HG03342 (cell line): ENCODE measurements at regions not wholly inside any gene's neighbourhood (a gene's known extent, or its start where the extent isn't known, plus 50 kb on each side); places are given as distances from the start of the nearest gene placed in this dataset.
"Not testable (repeated sequence)": the region's sequence is repeated elsewhere in the genome, so short reads cannot be mapped to it uniquely, and the experiment has no call there.

ENCODE experiments used
- ATAC-seq: cut with Tn5 transposase; IDR thresholded peaks from one replicate; pipeline ENCODE4 v1.9.1; 2021; ENCODE audit warnings: mild to moderate bottlenecking, moderate library complexity; ENCODE audit not compliant: unreplicated experiment

DNA sequence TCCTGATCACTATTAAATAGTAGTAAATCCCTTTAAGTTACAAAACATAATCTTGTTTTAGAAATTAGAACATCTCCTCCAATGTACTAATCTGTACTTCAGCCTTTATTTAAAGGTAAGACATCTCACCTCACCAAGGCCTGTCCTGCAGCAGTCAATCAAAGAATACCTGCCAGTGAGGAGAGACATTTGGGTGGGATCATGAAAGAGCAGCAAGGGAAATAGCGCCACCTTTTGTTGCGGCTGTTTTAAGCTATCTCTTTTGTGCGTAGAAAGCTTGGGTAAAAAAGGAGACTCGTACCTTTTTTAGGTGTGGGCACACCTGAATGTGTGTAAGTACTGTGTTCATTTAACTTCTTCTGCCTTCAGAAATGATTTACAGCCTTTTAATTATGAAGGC, 117.8 kb upstream of the TMTC1 start:
- no peak for ATAC-seq

GRCh38 chr12:29899212-29899931, 115.6 kb upstream of the TMTC1 start:
- ATAC-seq = no peak

DNA sequence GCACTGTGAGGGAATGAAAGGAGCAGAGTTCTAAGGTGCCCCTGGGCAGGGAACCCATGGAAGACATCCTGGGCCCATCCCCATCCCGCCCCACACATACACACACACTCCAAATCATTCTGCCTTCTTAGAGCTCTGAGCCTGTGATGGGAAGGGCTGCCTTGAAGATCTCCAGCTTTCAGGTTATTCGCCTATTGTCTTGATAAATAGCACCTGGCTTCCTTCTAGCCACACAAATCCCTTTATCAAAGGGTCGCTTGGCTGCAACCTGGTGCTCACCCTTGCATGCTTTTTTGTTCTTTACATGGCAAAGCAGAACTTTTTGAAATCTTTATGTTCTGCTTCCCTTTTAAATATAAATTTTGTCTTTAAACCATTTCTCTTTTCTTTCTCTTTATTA, 112.2 kb upstream of the TMTC1 start:
- ATAC-seq = no peak

GRCh38 chr12:29893002-29893401, 109.3 kb upstream of the TMTC1 start:
- no peak for ATAC-seq

DNA sequence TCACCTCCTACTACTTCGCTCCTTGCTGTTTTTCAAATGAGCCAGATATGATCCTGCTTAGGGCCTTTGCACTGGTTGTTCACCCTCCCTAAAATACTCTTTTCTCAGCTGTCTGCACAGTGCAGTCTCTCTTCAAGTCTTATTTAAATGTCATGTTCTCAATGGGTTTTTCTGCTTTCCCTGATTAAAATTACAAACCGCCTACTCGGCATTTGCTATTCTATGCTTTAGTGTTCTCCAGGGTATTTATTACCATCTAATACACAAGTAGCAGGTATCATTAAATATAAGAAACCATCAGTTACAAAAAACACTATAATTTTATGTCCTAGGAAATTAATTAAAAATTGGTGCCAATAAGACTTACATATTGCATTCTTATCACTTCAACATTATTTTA, 108.0 kb upstream of the TMTC1 start:
- ATAC-seq = no peak

GRCh38 chr12:29889737-29890136, 106.0 kb upstream of the TMTC1 start:
- ATAC-seq = no peak

GRCh38 chr12:29888777-29889176, 105.0 kb upstream of the TMTC1 start:
- ATAC-seq = no peak

DNA sequence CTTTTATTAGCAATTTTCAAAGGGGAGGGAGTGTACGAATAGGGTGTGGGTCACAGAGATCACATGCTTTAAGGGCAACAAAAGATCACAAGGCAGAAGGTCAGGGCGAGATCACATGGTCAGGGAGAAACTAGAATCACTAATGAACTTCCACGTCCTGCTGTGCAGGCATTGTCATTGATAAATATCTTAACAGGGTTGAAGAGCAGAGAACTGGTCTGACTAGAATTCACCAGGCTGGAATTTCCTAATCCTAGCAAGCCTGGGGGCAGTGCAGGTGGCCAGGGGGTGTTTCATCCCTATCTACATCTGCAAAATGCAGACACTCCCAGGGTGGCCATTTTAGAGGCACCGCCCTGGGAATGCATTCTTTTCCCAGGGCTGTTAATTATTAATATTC, 101.2 kb upstream of the TMTC1 start:
- not testable (repeated sequence) for ATAC-seq

- ATAC-seq = no peak
These were observed 100.3 kb upstream of the TMTC1 start for GRCh38 chr12:29883941-29884554.

- no peak for ATAC-seq
These were observed 99.8 kb upstream of the TMTC1 start for GRCh38 chr12:29883525-29883924.

GRCh38 chr12:29882846-29883245, 99.1 kb upstream of the TMTC1 start:
- no peak for ATAC-seq

DNA sequence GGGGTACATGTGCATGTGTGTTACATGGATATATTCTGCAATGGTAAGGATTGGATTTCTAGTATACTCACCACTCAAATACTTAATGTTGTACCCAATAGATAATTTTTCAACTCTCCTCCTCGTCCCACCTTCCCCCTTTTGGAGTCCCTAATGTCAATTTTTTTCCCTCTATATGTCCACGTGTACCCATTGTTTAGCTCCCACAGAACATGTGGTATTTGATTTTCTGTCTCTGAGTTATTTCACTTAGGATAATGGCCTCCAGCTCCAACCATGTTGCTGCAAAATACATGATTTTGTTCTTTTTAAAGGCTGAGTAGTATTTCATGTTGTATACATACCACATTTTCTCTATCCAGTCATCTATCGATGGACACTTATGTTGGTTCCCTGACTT, 97.2 kb upstream of the TMTC1 start:
- ATAC-seq = no peak

- ATAC-seq = no peak
These were observed 96.0 kb upstream of the TMTC1 start for GRCh38 chr12:29879606-29880308.

GRCh38 chr12:29869946-29870345, 86.2 kb upstream of the TMTC1 start:
- no peak for ATAC-seq

DNA sequence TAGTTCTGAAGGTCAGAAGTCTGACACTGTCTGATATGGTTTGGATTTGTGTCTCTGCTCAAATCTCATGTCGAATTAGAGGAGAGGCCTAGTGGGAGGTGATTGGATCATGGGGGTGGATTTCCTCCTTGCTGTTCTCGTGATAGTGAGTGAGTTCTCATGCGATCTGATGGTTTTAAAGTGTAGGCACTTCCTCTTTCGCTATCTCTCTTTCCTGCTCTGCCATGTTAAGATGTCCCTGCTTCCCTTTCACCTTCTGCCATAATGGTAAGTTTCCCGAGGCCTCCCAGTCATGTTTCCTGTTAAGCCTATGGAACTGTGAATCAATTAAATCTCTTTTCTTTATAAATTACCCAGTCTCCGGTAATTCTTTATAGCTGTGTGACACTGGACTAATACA, 84.1 kb upstream of the TMTC1 start:
- ATAC-seq = no peak

- no peak for ATAC-seq
These were observed 79.9 kb upstream of the TMTC1 start for GRCh38 chr12:29863665-29864064.

GRCh38 chr12:29858270-29858786, 74.6 kb upstream of the TMTC1 start:
- ATAC-seq = no peak

DNA sequence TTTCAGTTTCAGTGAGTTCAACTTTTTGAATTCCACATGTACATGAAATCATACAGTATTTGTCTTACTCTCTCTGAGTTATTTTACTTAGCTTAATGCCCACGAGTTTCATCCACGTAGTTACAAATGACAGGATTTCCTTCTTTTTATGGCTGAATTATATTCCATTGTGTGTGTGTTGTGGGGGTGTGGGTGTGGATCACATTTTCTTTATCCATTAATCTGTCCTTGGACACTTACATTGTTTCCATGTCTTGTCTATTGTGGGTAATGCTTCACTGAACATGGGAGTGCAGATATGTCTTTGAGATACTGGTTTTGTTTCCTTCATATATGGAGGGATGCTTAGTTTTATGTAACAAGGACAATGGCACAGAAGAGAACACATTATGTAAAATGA, 63.5 kb upstream of the TMTC1 start:
- ATAC-seq = no peak

DNA sequence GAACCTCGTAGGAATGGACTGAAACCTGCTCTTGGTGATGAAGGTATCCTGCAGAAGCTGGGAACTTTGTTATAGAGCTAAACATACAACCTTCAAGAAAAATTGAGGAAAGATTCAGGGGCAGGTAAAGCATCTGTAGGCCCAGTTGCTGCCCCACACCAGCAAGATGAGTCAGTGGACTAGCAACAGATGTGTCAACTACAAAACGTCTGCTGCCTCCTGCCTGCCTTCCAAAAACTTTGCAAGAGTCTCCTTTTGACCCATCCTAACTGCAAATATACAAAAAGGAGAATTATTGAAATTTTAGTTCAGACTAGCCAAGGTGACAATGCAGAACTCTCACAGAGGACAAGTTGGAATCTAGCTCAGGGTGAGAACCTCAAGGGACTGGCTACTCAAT, 60.9 kb upstream of the TMTC1 start:
- ATAC-seq = no peak

DNA sequence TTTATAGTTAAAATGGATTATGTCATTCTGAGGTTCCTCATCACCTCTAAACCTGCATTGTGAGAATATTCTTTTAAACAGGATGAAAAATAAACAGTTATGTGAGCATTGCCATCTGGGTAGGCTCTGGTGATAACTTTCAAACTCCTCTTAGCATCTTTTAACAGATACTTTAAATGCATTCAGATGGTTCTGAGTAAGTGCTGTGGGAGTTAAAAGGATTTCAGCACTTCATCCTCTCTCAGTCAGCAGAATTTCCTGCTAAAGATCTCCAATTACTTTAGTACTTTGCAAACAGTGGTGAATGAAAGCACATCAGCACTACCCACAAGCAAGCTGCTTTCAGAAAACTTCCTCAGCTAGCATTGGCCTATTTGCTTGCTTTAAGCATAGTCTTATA, 59.3 kb upstream of the TMTC1 start:
- no peak for ATAC-seq

DNA sequence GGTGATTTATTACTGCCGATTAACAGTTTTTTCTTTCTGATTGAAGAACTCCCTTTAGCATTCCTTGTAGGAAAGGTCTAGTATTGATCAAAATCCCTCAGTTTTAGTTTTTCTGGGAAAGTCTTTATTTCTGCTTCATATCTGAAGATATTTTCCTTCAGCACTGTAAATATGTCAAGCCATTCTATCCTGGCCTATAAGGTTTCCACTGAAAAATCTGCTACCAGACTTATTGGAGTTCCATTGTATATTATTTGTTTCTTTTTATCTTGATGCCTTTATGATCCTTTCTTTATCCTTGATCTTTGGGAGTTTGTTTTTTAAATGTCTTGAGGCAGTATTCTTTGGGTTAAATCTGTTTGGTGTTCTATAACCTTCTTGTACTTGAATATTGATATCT, 55.0 kb upstream of the TMTC1 start:
- no peak for ATAC-seq
